ENCODE measurements at regions not wholly inside any gene's neighbourhood (a gene's known extent, or its start where the extent isn't known, plus 50 kb on each side); places are given as distances from the start of the nearest gene placed in this dataset.

DNA sequence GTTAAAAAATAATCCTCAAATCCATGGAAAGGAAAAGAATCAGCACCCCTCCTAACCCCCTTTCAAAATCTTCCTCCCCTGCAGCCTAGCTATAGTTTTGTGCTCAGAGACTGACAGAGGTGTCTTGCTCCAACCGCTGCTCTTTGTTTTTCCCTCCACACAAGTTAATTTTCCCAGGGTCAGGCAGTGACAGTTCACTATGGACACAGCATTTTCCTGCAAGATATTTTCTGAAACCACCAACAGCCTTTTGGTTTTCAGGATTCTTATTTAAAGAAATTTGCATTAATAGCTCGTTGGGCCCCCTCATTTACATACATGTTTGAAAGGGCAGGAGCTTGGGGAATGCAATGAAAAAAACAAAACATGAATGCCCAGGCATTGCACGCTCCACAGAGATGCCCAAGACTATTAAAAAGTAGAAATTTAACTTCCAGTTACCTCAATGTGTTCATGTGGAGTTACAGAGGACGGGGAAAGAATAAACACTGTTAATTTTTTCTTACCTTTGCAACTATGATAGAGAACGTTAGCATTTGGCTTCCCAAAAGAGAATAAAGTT, 71.4 kb upstream of the CXCR4 start:
- in situ Hi-C loops (cut with MboI) (no loop called here), intact Hi-C loops (cut with micrococcal nuclease; ENCODE audit: unreplicated experiment) (no loop called here)
- RAD21 ChIA-PET (ENCODE audit: unreplicated experiment), result interaction anchor here (1.1 to 1.3 kb wide), 2 partner anchors 17 to 53 kb away, joined by 3 read pairs; no protein-coding TSS in a partner anchor
- TF ChIP-seq RAD51 (IDR thresholded peaks at IDR 0.05) (no peak), TARDBP (IDR thresholded peaks at IDR 0.05; ENCODE audit: borderline replicate concordance) (no peak), MYC (IDR thresholded peaks at IDR 0.05; ENCODE audit: insufficient read depth, insufficient read length, insufficient replicate concordance, low read length, severe bottlenecking) (no peak), ATF7 (IDR thresholded peaks at IDR 0.05; ENCODE audit: low read depth) (no peak), LARP7 (IDR thresholded peaks at IDR 0.05) (no peak), SIX5 (IDR thresholded peaks at IDR 0.05; ENCODE audit: low read depth, low read length, severe bottlenecking) (no peak), ZSCAN29 (IDR thresholded peaks at IDR 0.05) (no peak), BACH1 (IDR thresholded peaks at IDR 0.05; ENCODE audit: borderline replicate concordance) (no peak)
- Histone ChIP-seq H3K4me1 (ENCODE audit: control insufficient read depth, insufficient read depth, low read length) (no peaks in the 10 kb centered on the region), H3K27ac (ENCODE audit: control insufficient read depth, insufficient read depth) (no peak overlapping the region), H4K20me1 (ENCODE audit: control insufficient read depth, insufficient read depth) (no peaks in the 10 kb centered on the region), H3K9ac (ENCODE audit: control insufficient read depth, insufficient read depth, low read length) (no peak overlapping the region), H2AFZ (ENCODE audit: control insufficient read depth, low read depth, low read length) (no peak overlapping the region), H3K4me3 (no peak overlapping the region), H3K9me3 (replicated peaks; ENCODE audit: control insufficient read depth, insufficient read depth, low read length) (no peaks in the 10 kb centered on the region), H3K27me3 (replicated peaks in 1 of 2; ENCODE audit: control insufficient read depth in 2 of 2, insufficient read depth in 2 of 2, low read length in 1 of 2) (no peaks in the 10 kb centered on the region; a peak in 2 of 4 replicates), H3K79me2 (ENCODE audit: control insufficient read depth, insufficient read depth, low read length) (no peaks in the 10 kb centered on the region), H3K4me2 (ENCODE audit: control insufficient read depth, insufficient read depth) (no peak overlapping the region), H3K36me3 (ENCODE audit: control insufficient read depth in 2 of 2, insufficient read depth in 2 of 2, low read length in 1 of 2) (no peaks in the 10 kb centered on the region)
- FAIRE-seq (no peak), ATAC-seq (no peak), DNase-seq (ENCODE audit: low read depth, low spot score) (no peak)
- CTCF ChIA-PET, result interaction anchor here (1.0 to 2.0 kb wide), 3 partner anchors 10 to 275 kb away, joined by 3 to 5 read pairs (median 3); no protein-coding TSS in a partner anchor
- 22% methylated on average over 5 of the region's 5 CpGs for WGBS (ENCODE audit: insufficient coverage, insufficient replicate concordance, low lambda C conversion rate, missing lambda C conversion rate)
- no TSS peak for BruUV-seq (replicated peaks)
- POLR2A ChIA-PET, result interaction anchor here (0.7 to 0.9 kb wide), 2 partner anchors 10 to 22 kb away, joined by 3 read pairs; no protein-coding TSS in a partner anchor
- SMC1A ChIA-PET (ENCODE audit: uncharacterized antibody, unreplicated experiment), result interaction anchor here (0.7 to 4.2 kb wide), 8 partner anchors 8 to 137 kb away, joined by 3 to 17 read pairs (median 3); no protein-coding TSS in a partner anchor

All from GM12878 (cell line).